NB4 (cell line): ENCODE measurements at regions not wholly inside any gene's neighbourhood (a gene's known extent, or its start where the extent isn't known, plus 50 kb on each side); places are given as distances from the start of the nearest gene placed in this dataset.
"Not testable (repeated sequence)": the region's sequence is repeated elsewhere in the genome, so short reads cannot be mapped to it uniquely, and the experiment has no call there.

Experiments
- DNase-seq: peaks from one replicate; pipeline ENCODE4 v3.0.0; 2010; ENCODE audit warnings: low read depth
- H3K4me3 ChIP-seq: one replicate; pipeline ENCODE4 v1.5.1; 2011; ENCODE audit warnings: mild to moderate bottlenecking, low read depth, low read length, moderate library complexity
- MAX ChIP-seq: IDR thresholded peaks from 2 replicates; pipeline ENCODE4 v1.6.1; 2011; ENCODE audit warnings: low read depth, low read length
- MYC ChIP-seq: IDR thresholded peaks from 2 replicates; pipeline ENCODE4 v1.6.1; 2011; ENCODE audit warnings: low read depth, low read length
- POLR2A ChIP-seq: IDR thresholded peaks from 2 replicates; pipeline ENCODE4 v1.6.1; 2011; ENCODE audit warnings: mild to moderate bottlenecking; ENCODE audit not compliant: insufficient read length; ENCODE audit errors: extremely low read depth
- TF ChIP-seq, protein P1 (sequence below): IDR thresholded peaks from one replicate; pipeline ENCODE4 v1.5.1; 2012; ENCODE audit warnings: low read depth, low read length

GRCh38 chr6:119764927-119765681 lies 415.5 kb upstream of the MAN1A1 start:
- H3K4me3 ChIP-seq, result no peak overlapping the region
- no peak for TF ChIP-seq POLR2A
- TF ChIP-seq MYC, result no peak
- TF ChIP-seq, protein P1, sequence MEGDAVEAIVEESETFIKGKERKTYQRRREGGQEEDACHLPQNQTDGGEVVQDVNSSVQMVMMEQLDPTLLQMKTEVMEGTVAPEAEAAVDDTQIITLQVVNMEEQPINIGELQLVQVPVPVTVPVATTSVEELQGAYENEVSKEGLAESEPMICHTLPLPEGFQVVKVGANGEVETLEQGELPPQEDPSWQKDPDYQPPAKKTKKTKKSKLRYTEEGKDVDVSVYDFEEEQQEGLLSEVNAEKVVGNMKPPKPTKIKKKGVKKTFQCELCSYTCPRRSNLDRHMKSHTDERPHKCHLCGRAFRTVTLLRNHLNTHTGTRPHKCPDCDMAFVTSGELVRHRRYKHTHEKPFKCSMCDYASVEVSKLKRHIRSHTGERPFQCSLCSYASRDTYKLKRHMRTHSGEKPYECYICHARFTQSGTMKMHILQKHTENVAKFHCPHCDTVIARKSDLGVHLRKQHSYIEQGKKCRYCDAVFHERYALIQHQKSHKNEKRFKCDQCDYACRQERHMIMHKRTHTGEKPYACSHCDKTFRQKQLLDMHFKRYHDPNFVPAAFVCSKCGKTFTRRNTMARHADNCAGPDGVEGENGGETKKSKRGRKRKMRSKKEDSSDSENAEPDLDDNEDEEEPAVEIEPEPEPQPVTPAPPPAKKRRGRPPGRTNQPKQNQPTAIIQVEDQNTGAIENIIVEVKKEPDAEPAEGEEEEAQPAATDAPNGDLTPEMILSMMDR, result no peak
- no peak for TF ChIP-seq MAX
- DNase-seq, result no peak

- no peak for DNase-seq
- H3K4me3 ChIP-seq, result no peak overlapping the region
- TF ChIP-seq MAX (no peak), POLR2A (no peak), MYC (no peak)
- TF ChIP-seq, protein P1, result no peak
Observed at GRCh38 chr6:119760046-119760445, 410.5 kb upstream of the MAN1A1 start.

GRCh38 chr6:119758385-119758784 lies 408.8 kb upstream of the MAN1A1 start:
- no peak for DNase-seq
- TF ChIP-seq MAX (no peak), POLR2A (no peak), MYC (no peak)
- H3K4me3 ChIP-seq, result no peak overlapping the region

- H3K4me3 ChIP-seq, result no peak overlapping the region
- DNase-seq, result no peak
- TF ChIP-seq, protein P1, result no peak
- TF ChIP-seq MAX, result no peak
Observed at GRCh38 chr6:119757467-119757866, 407.9 kb upstream of the MAN1A1 start.

DNA sequence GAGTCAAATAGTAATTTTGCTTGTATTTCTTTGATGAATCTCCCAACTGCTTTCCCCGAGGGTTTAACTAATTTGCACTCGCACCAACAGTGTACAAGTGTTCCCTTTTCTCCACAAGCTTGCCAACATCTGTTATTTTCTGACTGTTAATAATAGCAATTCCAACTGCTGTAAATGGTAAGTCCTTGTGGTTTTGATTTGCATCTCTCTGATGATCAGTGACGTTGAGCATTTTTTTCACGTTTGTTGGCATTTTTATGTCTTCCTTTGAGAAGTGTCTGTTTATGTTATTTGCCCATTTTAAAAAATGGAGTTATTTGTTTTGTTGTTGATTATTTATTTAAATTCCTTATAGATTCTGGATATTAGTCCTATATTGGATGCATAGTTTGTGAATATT lies 399.8 kb upstream of the MAN1A1 start:
- DNase-seq, result no peak
- TF ChIP-seq, protein P1, result no peak
- TF ChIP-seq MAX, result no peak
- no peak for TF ChIP-seq POLR2A
- H3K4me3 ChIP-seq, result no peak overlapping the region

DNA sequence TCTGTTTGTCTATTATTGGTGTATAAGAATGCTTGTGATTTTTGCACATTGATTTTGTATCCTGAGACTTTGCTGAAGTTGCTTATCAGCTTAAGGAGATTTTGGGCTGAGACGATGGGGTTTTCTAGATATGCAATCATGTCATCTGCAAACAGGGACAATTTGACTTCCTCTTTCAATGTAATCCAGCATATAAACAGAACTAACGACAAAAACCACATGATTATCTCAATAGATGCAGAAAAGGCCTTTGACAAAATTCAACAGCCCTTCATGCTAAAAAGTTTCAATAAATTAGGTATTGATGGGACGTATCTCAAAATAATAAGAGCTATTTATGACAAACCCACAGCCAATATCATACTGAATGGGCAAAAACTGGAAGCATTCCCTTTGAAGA lies 399.0 kb upstream of the MAN1A1 start:
- not testable (repeated sequence) for H3K4me3 ChIP-seq, DNase-seq

- TF ChIP-seq MYC, result no peak
- TF ChIP-seq, protein P1, result peak; percentile 81
- TF ChIP-seq POLR2A, result no peak
- 0 out of 2 replicates have a peak, but pooled peaks have one; percentile 5 for TF ChIP-seq MAX
- no peak overlapping the region for H3K4me3 ChIP-seq
- DNase-seq, result peak; percentile 69
Observed at GRCh38 chr6:119742188-119742803, 392.7 kb upstream of the MAN1A1 start.
